Breast epithelium (tissue), 4 donors: ENCODE measurements at regions not wholly inside any gene's neighbourhood (a gene's known extent, or its start where the extent isn't known, plus 50 kb on each side); places are given as distances from the start of the nearest gene placed in this dataset.

Source experiments
- DNase-seq, 2 donors: peaks; one replicate each; pipeline ENCODE4 v3.0.0-alpha.2; 2019; ENCODE audit warnings: low spot score in 2 of 2
- H3K27ac ChIP-seq, 2 donors: fragments of 200-600 bp; sonication (generic) in 1 of 2; one replicate each; pipeline ENCODE4 v1.5.1; 2016 to 2019; ENCODE audit warnings: mild to moderate bottlenecking in 1 of 2
- H3K27me3 ChIP-seq, 2 donors: fragments of 200-600 bp; sonication (generic) in 1 of 2; one replicate each; pipeline versions ENCODE4 v1.5.1 to v1.6.0; 2017 to 2019; ENCODE audit warnings: control low read depth in 1 of 2, mild to moderate bottlenecking in 1 of 2
- H3K36me3 ChIP-seq: fragments of 200-600 bp; one replicate; pipeline ENCODE4 v1.5.1; 2019
- H3K4me1 ChIP-seq, 2 donors: fragments of 200-600 bp; sonication (generic); one replicate each; pipeline ENCODE4 v1.5.1; 2016 to 2019; ENCODE audit warnings: control low read depth in 1 of 2
- H3K4me3 ChIP-seq, 3 donors: fragments of 200-600 bp; sonication (generic); 1 replicate in 2 of 3; 2 replicates in 1 of 3; pipeline ENCODE4 v1.5.1; 2016 to 2019; ENCODE audit warnings: mild to moderate bottlenecking in 3 of 3, moderate library complexity in 2 of 3
- H3K9me3 ChIP-seq, 2 donors: fragments of 200-600 bp; sonication (generic) in 1 of 2; one replicate each; pipeline ENCODE4 v1.5.1; 2016 to 2019; ENCODE audit warnings: control low read depth in 1 of 2
- CTCF ChIP-seq, 3 donors: fragments of 450-650 bp; IDR thresholded peaks; one replicate each; pipeline ENCODE4 v1.5.1; 2016 to 2017; ENCODE audit warnings: antibody characterized with exemption in 3 of 3, mild to moderate bottlenecking in 3 of 3, moderate library complexity in 3 of 3
- POLR2A ChIP-seq: fragments of 450-650 bp; IDR thresholded peaks from one replicate; pipeline ENCODE4 v1.6.1; 2016; ENCODE audit warnings: antibody characterized with exemption, mild to moderate bottlenecking, moderate library complexity
- POLR2AphosphoS5 ChIP-seq, 3 donors: sonication (generic); formaldehyde crosslinking; IDR thresholded peaks; one replicate each; pipeline ENCODE4 v1.6.1; 2017; ENCODE audit warnings: antibody characterized with exemption in 3 of 3
- intact Hi-C: fragments of 100-400 bp; cut with DNase I; formaldehyde crosslinking; loops from one replicate; pipeline ENCODE4 v1.15.1; 2023; ENCODE audit warnings: low total_unique reads

GRCh38 chr10:33398796-33399195 lies 64.3 kb upstream of the NRP1 start:
- no peak overlapping the region for H3K27ac ChIP-seq
- H3K4me3 ChIP-seq: no peak overlapping the region
- intact Hi-C loops: no loop called here
- TF ChIP-seq POLR2A (no peak), CTCF (IDR thresholded peaks at IDR 0.05) (no peak), POLR2AphosphoS5 (IDR thresholded peaks at IDR 0.05) (no peak)
- no peaks in the 10 kb centered on the region for H3K4me1 ChIP-seq
- no peak for DNase-seq
- no peaks in the 10 kb centered on the region for H3K36me3 ChIP-seq
- peaks cover 7 to 10% of the 10 kb centered on the region in 2 donors for H3K9me3 ChIP-seq
- no peaks in the 10 kb centered on the region for H3K27me3 ChIP-seq

- intact Hi-C loops: no loop called here
- DNase-seq: no peak
- TF ChIP-seq POLR2A (no peak), CTCF (IDR thresholded peaks at IDR 0.05) (no peak), POLR2AphosphoS5 (IDR thresholded peaks at IDR 0.05) (no peak)
- H3K27me3 ChIP-seq: no peaks in the 10 kb centered on the region
- peaks cover 7 to 10% of the 10 kb centered on the region in 2 donors for H3K9me3 ChIP-seq
- no peaks in the 10 kb centered on the region for H3K4me1 ChIP-seq
- no peak overlapping the region for H3K4me3 ChIP-seq
- H3K36me3 ChIP-seq: no peaks in the 10 kb centered on the region
- no peak overlapping the region for H3K27ac ChIP-seq
Measured at GRCh38 chr10:33396938-33397337, 62.5 kb upstream of the NRP1 start.

GRCh38 chr10:33396279-33396678 lies 61.8 kb upstream of the NRP1 start:
- Histone ChIP-seq H3K27ac (no peak overlapping the region), H3K27me3 (no peaks in the 10 kb centered on the region), H3K9me3 (peaks cover 7 to 10% of the 10 kb centered on the region in 2 donors), H3K4me3 (no peak overlapping the region), H3K36me3 (no peaks in the 10 kb centered on the region), H3K4me1 (no peaks in the 10 kb centered on the region)
- DNase-seq: no peak
- intact Hi-C loops: no loop called here
- TF ChIP-seq POLR2AphosphoS5 (IDR thresholded peaks at IDR 0.05): no peak
- no peak for TF ChIP-seq CTCF (IDR thresholded peaks at IDR 0.05)

- no peak overlapping the region for H3K27ac ChIP-seq
- H3K4me1 ChIP-seq: no peaks in the 10 kb centered on the region
- no peak for DNase-seq
- intact Hi-C loops: no loop called here
- no peaks in the 10 kb centered on the region for H3K36me3 ChIP-seq
- TF ChIP-seq POLR2AphosphoS5 (IDR thresholded peaks at IDR 0.05): no peak
- TF ChIP-seq CTCF (IDR thresholded peaks at IDR 0.05): no peak
- no peak for TF ChIP-seq POLR2A
- H3K27me3 ChIP-seq: no peaks in the 10 kb centered on the region
- H3K9me3 ChIP-seq: peaks cover 7 to 10% of the 10 kb centered on the region in 2 donors
- no peak overlapping the region for H3K4me3 ChIP-seq
Measured at GRCh38 chr10:33395201-33395600, 60.7 kb upstream of the NRP1 start.

GRCh38 chr10:33392706-33393105 lies 58.2 kb upstream of the NRP1 start:
- intact Hi-C loops: no loop called here
- no peak overlapping the region for H3K4me3 ChIP-seq
- H3K27ac ChIP-seq: no peak overlapping the region
- H3K9me3 ChIP-seq: peaks cover 7 to 10% of the 10 kb centered on the region in 2 donors
- no peak for TF ChIP-seq CTCF (IDR thresholded peaks at IDR 0.05)
- no peak for TF ChIP-seq POLR2A
- TF ChIP-seq POLR2AphosphoS5 (IDR thresholded peaks at IDR 0.05): no peak
- H3K27me3 ChIP-seq: no peaks in the 10 kb centered on the region
- no peaks in the 10 kb centered on the region for H3K4me1 ChIP-seq
- H3K36me3 ChIP-seq: no peaks in the 10 kb centered on the region
- no peak for DNase-seq
